Heart right ventricle (tissue), 16 donors: ENCODE measurements at regions not wholly inside any gene's neighbourhood (a gene's known extent, or its start where the extent isn't known, plus 50 kb on each side); places are given as distances from the start of the nearest gene placed in this dataset.
A peak's percentile ranks its signal among the peaks of the same experiment; 100 is the strongest.

Experiments used
- ATAC-seq, 8 donors: fragments of 200-7000 bp; cut with Tn5 transposase; one replicate each; pipeline ENCODE4 v1.9.1; 2020; ENCODE audit warnings: mild to moderate bottlenecking in 8 of 8, moderate library complexity in 8 of 8, moderate number of reproducible peaks in 1 of 8
- DNase-seq, 2 donors: peaks; one replicate each; pipeline ENCODE4 v3.0.0-alpha.2; 2020
- H3K27ac ChIP-seq, 10 donors: fragments of 200-600 bp; sonication (generic) in 2 of 10; one replicate each; pipeline versions ENCODE4 v1.5.0 to v1.8.0; 2020 to 2022; ENCODE audit warnings: mild to moderate bottlenecking in 3 of 10
- H3K27me3 ChIP-seq, 7 donors: fragments of 200-600 bp; one replicate each; pipeline ENCODE4 v1.8.0; 2021 to 2022; ENCODE audit warnings: mild to moderate bottlenecking in 2 of 7
- H3K36me3 ChIP-seq, 9 donors: fragments of 200-600 bp; sonication (generic) in 1 of 9; one replicate each; pipeline versions ENCODE4 v1.5.0 to v1.8.0; 2020 to 2022; ENCODE audit warnings: mild to moderate bottlenecking in 2 of 9
- H3K4me1 ChIP-seq, 9 donors: fragments of 200-600 bp; sonication (generic) in 1 of 9; one replicate each; pipeline versions ENCODE4 v1.5.0 to v1.8.0; 2020 to 2022; ENCODE audit warnings: mild to moderate bottlenecking in 4 of 9
- H3K4me3 ChIP-seq, 10 donors: fragments of 200-600 bp; sonication (generic) in 2 of 10; one replicate each; pipeline versions ENCODE4 v1.5.0 to v1.8.0; 2020 to 2022; ENCODE audit warnings: mild to moderate bottlenecking in 7 of 10, moderate library complexity in 2 of 10
- H3K9me3 ChIP-seq, 11 donors: fragments of 200-600 bp in 10 of 11; sonication (generic) in 2 of 11; one replicate each; pipeline versions ENCODE4 v1.5.0 to v1.8.0; 2013 to 2022; ENCODE audit warnings: mild to moderate bottlenecking in 2 of 11, control low read depth in 1 of 11, moderate library complexity in 1 of 11
- WGBS, 2 donors: extraction: QIAGEN DNeasy Blood & Tissue Kit; methylation state at CpG; one replicate each; pipeline ENCODE4 v1.1.7; 2013; ENCODE audit warnings: inconsistent platforms in 1 of 2; 5-methylcytosine and 5-hydroxymethylcytosine counted together
- intact Hi-C, 10 donors: fragments of 100-400 bp; cut with DNase I; formaldehyde crosslinking; loops; one replicate each; pipeline versions ENCODE4 v1.11.1 to v1.14.2; 2022
- TF ChIP-seq, protein P1 (sequence below), 9 donors: fragments of 200-600 bp; sonication (generic) in 2 of 9; IDR thresholded peaks; one replicate each; pipeline versions ENCODE4 v1.5.0 to v1.8.0; 2021 to 2022; ENCODE audit warnings: antibody characterized with exemption in 9 of 9, mild to moderate bottlenecking in 5 of 9, moderate library complexity in 1 of 9
- donor health status: Arrhythmogenic right ventricular cardiomyopathy.
- donor health status: ischemic (EF 13 %, LVEDD 7.1; RV severe dilation, severe dysfunction).
- donor health status: healthy with polysubstance abuse.
- donor health status: DM: no; HTN: yes; CAD: no.
- donor health status: DM: no; HTN: no; CAD: no.
- donor health status: ischemic (EF 25% LVEDD 6.9; RV normal size, moderate dysfunction).
- donor health status: ischemic (EF 25% LVEDD 5.7; RV mildly dilated, moderate dysfunction).
- donor health status: healthy.
- donor health status: DM: yes; HTN: yes; CAD: no.
- donor health status: Ischemic cardiomyopathy.
- donor health status: ischemic (EF 35%, LVEDD 5.7; RV mildly dilated, moderate dysfunction).
- donor health status: nonischemic (EF 11% LVEDD 7.7; RV severe dilation, severe dysfunction).
- donor health status: DM: yes; HTN: yes; CAD: no.
- donor health status: PGD.
- donor health status: ischemic (EF 29% LVEDD 5.4; RV normal size, mild dysfunction).
- donor health status: nonischemic (EF 23%, LVEDD 6.1; RV moderate dilation, normal function).

DNA sequence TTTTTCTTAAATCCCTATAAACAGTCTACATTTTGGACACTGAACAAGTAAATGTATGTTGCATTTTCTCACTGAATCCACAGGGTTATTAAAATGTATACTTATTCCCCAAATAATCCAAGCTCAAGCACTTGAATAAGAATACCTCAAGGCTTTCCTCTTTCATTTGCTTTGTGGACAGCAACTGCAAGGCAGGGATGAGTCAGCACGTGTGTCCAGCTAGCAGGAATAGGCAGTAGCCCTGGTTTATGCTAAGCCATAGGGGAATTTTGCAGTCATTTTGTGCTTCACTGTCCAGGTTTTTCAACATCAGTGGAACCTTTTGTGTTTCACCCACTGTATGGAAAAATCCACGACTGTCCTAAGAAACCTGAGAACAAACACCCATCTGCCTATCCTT is 96.7 kb upstream of the KCNMB2 start:
- H3K27me3 ChIP-seq: no peaks in the 10 kb centered on the region
- 62 to 64% methylated on average over 2 of the region's 2 CpGs for WGBS, 2 donors
- DNase-seq: no peak
- no peak overlapping the region for H3K27ac ChIP-seq
- TF ChIP-seq, protein P1, sequence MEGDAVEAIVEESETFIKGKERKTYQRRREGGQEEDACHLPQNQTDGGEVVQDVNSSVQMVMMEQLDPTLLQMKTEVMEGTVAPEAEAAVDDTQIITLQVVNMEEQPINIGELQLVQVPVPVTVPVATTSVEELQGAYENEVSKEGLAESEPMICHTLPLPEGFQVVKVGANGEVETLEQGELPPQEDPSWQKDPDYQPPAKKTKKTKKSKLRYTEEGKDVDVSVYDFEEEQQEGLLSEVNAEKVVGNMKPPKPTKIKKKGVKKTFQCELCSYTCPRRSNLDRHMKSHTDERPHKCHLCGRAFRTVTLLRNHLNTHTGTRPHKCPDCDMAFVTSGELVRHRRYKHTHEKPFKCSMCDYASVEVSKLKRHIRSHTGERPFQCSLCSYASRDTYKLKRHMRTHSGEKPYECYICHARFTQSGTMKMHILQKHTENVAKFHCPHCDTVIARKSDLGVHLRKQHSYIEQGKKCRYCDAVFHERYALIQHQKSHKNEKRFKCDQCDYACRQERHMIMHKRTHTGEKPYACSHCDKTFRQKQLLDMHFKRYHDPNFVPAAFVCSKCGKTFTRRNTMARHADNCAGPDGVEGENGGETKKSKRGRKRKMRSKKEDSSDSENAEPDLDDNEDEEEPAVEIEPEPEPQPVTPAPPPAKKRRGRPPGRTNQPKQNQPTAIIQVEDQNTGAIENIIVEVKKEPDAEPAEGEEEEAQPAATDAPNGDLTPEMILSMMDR (IDR thresholded peaks at IDR 0.05): no peak
- intact Hi-C loops: loop anchor here in 6 of 10 donors (5.0 kb wide), 3 partner anchors 508 to 528 kb away; no protein-coding TSS in a partner anchor
- H3K9me3 ChIP-seq: no peaks in the 10 kb centered on the region
- H3K4me3 ChIP-seq: no peak overlapping the region
- no peaks in the 10 kb centered on the region for H3K36me3 ChIP-seq
- peaks cover 0 to 11% (median 0%) of the 10 kb centered on the region in 9 donors for H3K4me1 ChIP-seq
- ATAC-seq: no peak

DNA sequence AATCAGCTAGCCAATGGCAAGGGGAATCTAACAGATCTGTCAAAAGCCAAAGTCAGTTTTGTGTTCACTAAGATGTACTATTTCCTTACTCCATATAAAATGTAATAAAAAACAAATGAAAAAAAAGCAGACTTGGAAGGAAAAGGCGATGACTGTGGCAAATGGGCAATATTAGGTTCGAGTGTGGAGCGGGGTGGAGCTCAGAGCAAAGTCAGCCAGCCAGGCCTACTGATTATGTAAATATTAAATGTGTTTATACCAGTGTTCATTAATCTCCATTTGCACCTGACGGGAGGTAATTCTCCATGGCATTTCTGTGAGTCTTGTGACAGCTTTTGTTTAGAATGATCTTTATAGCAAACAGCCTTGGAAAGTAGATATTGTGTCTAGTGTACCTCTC is 96.2 kb upstream of the KCNMB2 start:
- 91 to 92% methylated on average over 4 of the region's 4 CpGs for WGBS, 2 donors

DNA sequence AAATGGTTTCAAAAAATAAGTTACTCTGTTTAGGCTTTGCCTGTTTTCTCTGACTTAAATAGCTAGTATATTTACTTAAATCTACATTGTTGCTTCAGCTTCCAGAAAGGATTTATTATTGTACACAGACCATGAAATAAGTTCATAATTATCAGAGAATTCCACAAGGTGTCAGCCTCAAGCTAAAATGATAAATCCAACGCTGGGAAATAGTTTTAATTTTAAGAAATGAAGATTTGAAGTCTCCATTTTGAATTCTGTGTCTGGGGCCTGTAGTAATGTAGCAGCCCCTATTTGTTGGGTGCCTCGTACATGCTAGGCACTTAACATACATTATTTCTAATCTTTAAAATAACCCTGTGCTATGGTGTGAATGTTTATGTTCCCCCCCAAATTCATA is 92.6 kb upstream of the KCNMB2 start:
- H3K27me3 ChIP-seq: no peaks in the 10 kb centered on the region
- H3K9me3 ChIP-seq: no peaks in the 10 kb centered on the region
- DNase-seq (no peak), ATAC-seq (peak in 2 of 8 donors; percentile 20 to 31)
- H3K36me3 ChIP-seq: no peaks in the 10 kb centered on the region
- H3K4me1 ChIP-seq: no peaks in the 10 kb centered on the region
- TF ChIP-seq, protein P1 (IDR thresholded peaks at IDR 0.05): peak in 5 of 9 donors; percentile 22 to 46 (median 44)
- WGBS, 2 donors: 57 to 59% methylated on average over 2 of the region's 2 CpGs
- intact Hi-C loops: loop anchor here in 4 of 10 donors (2.0 to 10.0 kb wide), 6 partner anchors 91 to 523 kb away; partner anchors contain the start of gene KCNMB2 (in 1 of the 4)
- no peak overlapping the region for H3K4me3 ChIP-seq
- no peak overlapping the region for H3K27ac ChIP-seq

More for the DNA sequence above, 96.2 kb upstream of the KCNMB2 start:
- intact Hi-C loops: loop anchor here in 4 of 10 donors (5.0 to 10.0 kb wide), 5 partner anchors 95 to 525 kb away; partner anchors contain the start of gene KCNMB2 (in 1 of the 4)
- no peak overlapping the region for H3K27ac ChIP-seq
- peaks cover 0 to 11% (median 0%) of the 10 kb centered on the region in 9 donors for H3K4me1 ChIP-seq
- H3K4me3 ChIP-seq: no peak overlapping the region
- H3K9me3 ChIP-seq: no peaks in the 10 kb centered on the region
- ATAC-seq (no peak), DNase-seq (no peak)
- H3K36me3 ChIP-seq: no peaks in the 10 kb centered on the region
- no peaks in the 10 kb centered on the region for H3K27me3 ChIP-seq
- TF ChIP-seq, protein P1 (IDR thresholded peaks at IDR 0.05): no peak

DNA sequence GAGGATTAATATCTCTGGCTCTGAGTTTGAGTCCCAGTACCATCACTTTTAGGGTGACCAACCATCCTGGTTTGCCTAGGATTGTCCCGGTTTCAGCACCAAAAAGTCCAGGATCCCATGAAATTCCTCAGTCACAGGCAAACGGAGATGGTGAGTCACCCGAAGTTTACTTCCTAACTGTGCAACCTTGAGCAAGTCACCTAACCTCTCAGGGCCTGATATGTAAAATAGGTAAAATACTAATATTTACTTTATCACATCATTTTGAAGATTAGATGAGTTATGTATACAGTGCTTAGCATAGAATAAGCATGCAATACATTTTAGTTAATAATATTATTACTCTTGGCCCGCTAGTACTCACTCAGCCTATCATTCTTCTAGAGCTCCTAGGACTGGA is 91.1 kb upstream of the KCNMB2 start:
- Histone ChIP-seq H3K9me3 (no peaks in the 10 kb centered on the region), H3K27ac (no peak overlapping the region), H3K36me3 (no peaks in the 10 kb centered on the region), H3K27me3 (no peaks in the 10 kb centered on the region), H3K4me3 (no peak overlapping the region), H3K4me1 (no peaks in the 10 kb centered on the region)
- TF ChIP-seq, protein P1 (IDR thresholded peaks at IDR 0.05): no peak
- no peak for ATAC-seq
- no peak for DNase-seq
- 80 to 90% methylated on average over 4 of the region's 4 CpGs for WGBS, 2 donors
- intact Hi-C loops: loop anchor here in 3 of 10 donors (10.0 kb wide), 3 partner anchors 90 to 520 kb away; partner anchors contain the start of gene KCNMB2 (in 1 of the 3)
